NCI-H748 (cell line): ENCODE measurements at regions not wholly inside any gene's neighbourhood (a gene's known extent, or its start where the extent isn't known, plus 50 kb on each side); places are given as distances from the start of the nearest gene placed in this dataset.
"Not testable (repeated sequence)": the region's sequence is repeated elsewhere in the genome, so short reads cannot be mapped to it uniquely, and the experiment has no call there.

Source experiments
- DNase-seq: peaks from one replicate; lab custom pipeline; 2025; ENCODE audit not compliant: unreplicated experiment; lab: John Stamatoyannopoulos, UW

GRCh38 chr5:102049517-102049916 is 246.6 kb downstream of the SLCO4C1 start:
- DNase-seq = peak; percentile 93

- DNase-seq = peak; percentile 48
These were observed 247.1 kb downstream of the SLCO4C1 start for GRCh38 chr5:102048940-102049339.

- not testable (repeated sequence) for DNase-seq
These were observed 249.0 kb downstream of the SLCO4C1 start for GRCh38 chr5:102047073-102047472.

- peak; percentile 73 for DNase-seq
These were observed 255.8 kb downstream of the SLCO4C1 start for GRCh38 chr5:102040326-102040725.

GRCh38 chr5:102036927-102037326 is 259.2 kb downstream of the SLCO4C1 start:
- no peak for DNase-seq

- no peak for DNase-seq
These were observed 264.4 kb downstream of the SLCO4C1 start for GRCh38 chr5:102031711-102032110.

- DNase-seq = peak; percentile 10
These were observed 277.4 kb downstream of the SLCO4C1 start for GRCh38 chr5:102018690-102019089.

GRCh38 chr5:102018279-102018678 is 277.8 kb downstream of the SLCO4C1 start:
- no peak for DNase-seq

- DNase-seq = no peak
These were observed 281.7 kb downstream of the SLCO4C1 start for GRCh38 chr5:102014371-102014770.

- DNase-seq = no peak
These were observed 285.4 kb downstream of the SLCO4C1 start for GRCh38 chr5:102010644-102011043.

GRCh38 chr5:101997235-101997634 is 298.8 kb downstream of the SLCO4C1 start:
- DNase-seq = no peak

- peak; percentile 51 for DNase-seq
These were observed 300.5 kb downstream of the SLCO4C1 start for GRCh38 chr5:101995585-101995984.

GRCh38 chr5:101991486-101991885 is 304.6 kb downstream of the SLCO4C1 start:
- DNase-seq = peak; percentile 8

GRCh38 chr5:101989659-101990058 is 306.4 kb downstream of the SLCO4C1 start:
- DNase-seq = no peak

GRCh38 chr5:101977729-101978345 is 318.2 kb downstream of the SLCO4C1 start:
- peak; percentile 86 for DNase-seq

GRCh38 chr5:101976933-101977332 is 319.2 kb downstream of the SLCO4C1 start:
- peak; percentile 11 for DNase-seq

GRCh38 chr5:101969742-101970141 is 326.3 kb downstream of the SLCO4C1 start:
- peak; percentile 11 for DNase-seq

- no peak for DNase-seq
These were observed 329.6 kb downstream of the SLCO4C1 start for GRCh38 chr5:101966476-101966875.

- DNase-seq = no peak
These were observed 340.2 kb downstream of the SLCO4C1 start for GRCh38 chr5:101955891-101956290.

GRCh38 chr5:101950019-101950418 is 346.1 kb downstream of the SLCO4C1 start:
- DNase-seq = no peak

GRCh38 chr5:101948615-101949014 is 347.5 kb downstream of the SLCO4C1 start:
- DNase-seq = no peak

- DNase-seq = no peak
These were observed 352.3 kb downstream of the SLCO4C1 start for GRCh38 chr5:101943784-101944183.

GRCh38 chr5:101942321-101942882 is 353.7 kb downstream of the SLCO4C1 start:
- peak; percentile 69 for DNase-seq
